HCT116 (cell line): ENCODE measurements at regions not wholly inside any gene's neighbourhood (a gene's known extent, or its start where the extent isn't known, plus 50 kb on each side); places are given as distances from the start of the nearest gene placed in this dataset.

Source experiments
- ATAC-seq: fragments of 200-7000 bp; cut with Tn5 transposase; 2 replicates; pipeline ENCODE4 v1.9.1; 2020; ENCODE audit warnings: mild to moderate bottlenecking, moderate library complexity
- BruUV-seq: library from RNA; stranded (reverse); fragments of 400-500 nt; replicated peaks from 2 replicates; lab custom pipeline; 2021; lab: Mats Ljungman, UMichigan
- CTCF ChIA-PET: fragments of 300-600 bp; sonication (Branson Sonifier 250); formaldehyde crosslinking; loops from one replicate; lab custom pipeline; 2021; ENCODE audit warnings: antibody characterized with exemption; lab: Charles Lee
- POLR2A ChIA-PET: fragments of 300-600, 350-600 bp; sonication (Branson Sonifier 250); formaldehyde crosslinking; loops from one replicate; lab custom pipeline; 2021; ENCODE audit warnings: antibody characterized with exemption; lab: Charles Lee
- RAD21 ChIA-PET, 2 experiments: fragments of 300-600 bp; sonication (Branson Sonifier 250); formaldehyde crosslinking; loops; one replicate each; lab custom pipeline; 2023; ENCODE audit warnings: low total read pairs in 2 of 2; ENCODE audit not compliant: uncharacterized antibody in 2 of 2, unreplicated experiment in 2 of 2, low non-redundant PET in 1 of 2; lab: Charles Lee
- DNase-seq: peaks from one replicate; pipeline ENCODE4 v3.0.0-alpha.2; 2010; ENCODE audit warnings: low read depth, low spot score
- H2AFZ ChIP-seq: fragments of 200-600 bp; shearing (Covaris generic), sonication (generic); 2 replicates; pipeline ENCODE4 v1.6.1; 2017; ENCODE audit warnings: low read depth, mixed run types, mixed read lengths, antibody characterized with exemption, low read length; ENCODE audit not compliant: poor library complexity, severe bottlenecking
- H3K27ac ChIP-seq: 2 replicates; pipeline ENCODE4 v1.5.1; 2012; ENCODE audit warnings: low read depth, low read length
- H3K27me3 ChIP-seq: fragments of 200-600 bp; sonication (generic); 2 replicates; pipeline ENCODE4 v1.6.1; 2016; ENCODE audit warnings: mixed run types, low read length, mixed read lengths; ENCODE audit not compliant: insufficient read depth
- H3K36me3 ChIP-seq, 2 experiments: fragments of 200-500 bp in 1 of 2; fragments of 200-600 bp in 1 of 2; sonication (Bioruptor generic) in 1 of 2; sonication (generic) in 1 of 2; 2 replicates each; pipeline versions ENCODE4 v1.5.1 to v1.6.1; 2014 to 2016; ENCODE audit warnings: low read length in 2 of 2, inconsistent platforms in 1 of 2, mixed read lengths in 1 of 2, mixed run types in 1 of 2; ENCODE audit not compliant: insufficient read depth in 2 of 2, control insufficient read depth in 1 of 2
- H3K4me1 ChIP-seq, 2 experiments: fragments of 200-600 bp in 1 of 2; sonication (generic) in 1 of 2; 2 replicates each; pipeline versions ENCODE4 v1.5.1 to v1.6.1; 2012 to 2017; ENCODE audit warnings: low read length in 2 of 2, inconsistent platforms in 1 of 2, mild to moderate bottlenecking in 1 of 2, mixed read lengths in 1 of 2, mixed run types in 1 of 2, moderate library complexity in 1 of 2; ENCODE audit not compliant: insufficient read depth in 2 of 2, control insufficient read depth in 1 of 2
- H3K4me2 ChIP-seq: fragments of 200-600 bp; sonication (generic); 2 replicates; pipeline ENCODE4 v1.6.1; 2017; ENCODE audit warnings: mixed run types, low read length, mixed read lengths
- H3K4me3 ChIP-seq, 2 experiments: fragments of 200-600 bp in 1 of 2; sonication (generic) in 1 of 2; replicated peaks in 1 of 2; 2 replicates each; pipeline ENCODE4 v1.5.1; 2011 to 2016; ENCODE audit warnings: low read length in 2 of 2, control low read depth in 1 of 2, low read depth in 1 of 2, mild to moderate bottlenecking in 1 of 2, mixed read lengths in 1 of 2, mixed run types in 1 of 2
- H3K79me2 ChIP-seq: fragments of 200-600 bp; sonication (generic); 2 replicates; pipeline ENCODE4 v1.6.1; 2017; ENCODE audit warnings: mild to moderate bottlenecking, mixed run types, low read length, moderate library complexity, mixed read lengths; ENCODE audit not compliant: insufficient read depth
- H3K9ac ChIP-seq: fragments of 200-600 bp; sonication (generic); 2 replicates; pipeline ENCODE4 v1.6.1; 2016; ENCODE audit warnings: low read length, mixed read lengths
- H3K9me2 ChIP-seq: fragments of 200-600 bp; sonication (generic), shearing (Covaris generic); 2 replicates; pipeline ENCODE4 v1.6.1; 2017; ENCODE audit warnings: mixed run types, mild to moderate bottlenecking, moderate library complexity; ENCODE audit not compliant: insufficient read depth
- H3K9me3 ChIP-seq, 2 experiments: fragments of 200-500 bp in 1 of 2; fragments of 200-600 bp in 1 of 2; sonication (Bioruptor generic) in 1 of 2; sonication (generic) in 1 of 2; 2 replicates each; pipeline ENCODE4 v1.6.1; 2014 to 2017; ENCODE audit warnings: low read length in 2 of 2, mixed read lengths in 2 of 2, inconsistent platforms in 1 of 2, low read depth in 1 of 2, mild to moderate bottlenecking in 1 of 2, mixed run types in 1 of 2, moderate library complexity in 1 of 2; ENCODE audit not compliant: control insufficient read depth in 1 of 2, insufficient read depth in 1 of 2
- H4K20me1 ChIP-seq: fragments of 200-600 bp; sonication (generic), shearing (Covaris generic); 2 replicates; pipeline ENCODE4 v1.6.1; 2017; ENCODE audit warnings: mixed run types, mild to moderate bottlenecking, moderate library complexity; ENCODE audit not compliant: insufficient read depth
- FOSL1 ChIP-seq: IDR thresholded peaks from 2 replicates; pipeline ENCODE4 v1.6.1; 2012; ENCODE audit warnings: low read depth
- POLR2A ChIP-seq: IDR thresholded peaks from 2 replicates; pipeline ENCODE4 v1.7.0; 2011; ENCODE audit warnings: borderline replicate concordance; ENCODE audit not compliant: insufficient read depth, insufficient read length; ENCODE audit errors: extremely low read depth
- RAD21 ChIP-seq: IDR thresholded peaks from 2 replicates; pipeline ENCODE4 v1.6.1; 2012; ENCODE audit warnings: low read depth, mild to moderate bottlenecking
- intact Hi-C: fragments of 100-400 bp; cut with micrococcal nuclease; formaldehyde crosslinking; loops from 2 replicates; pipeline ENCODE4 v1.10.0; 2022
- TF ChIP-seq, protein P1 (sequence below): IDR thresholded peaks from 2 replicates; pipeline ENCODE4 v1.6.1; 2012
- TF ChIP-seq, protein P2 (sequence below): IDR thresholded peaks from 2 replicates; pipeline ENCODE4 v1.6.1; 2012
- TF ChIP-seq, protein P3 (sequence below): IDR thresholded peaks from 2 replicates; pipeline ENCODE4 v1.6.1; 2011; ENCODE audit warnings: mild to moderate bottlenecking, low read length, moderate library complexity; ENCODE audit not compliant: insufficient replicate concordance; ENCODE audit errors: extremely low read depth

- TF ChIP-seq, protein P1, sequence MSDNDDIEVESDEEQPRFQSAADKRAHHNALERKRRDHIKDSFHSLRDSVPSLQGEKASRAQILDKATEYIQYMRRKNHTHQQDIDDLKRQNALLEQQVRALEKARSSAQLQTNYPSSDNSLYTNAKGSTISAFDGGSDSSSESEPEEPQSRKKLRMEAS: no peak
- TF ChIP-seq, protein P2, sequence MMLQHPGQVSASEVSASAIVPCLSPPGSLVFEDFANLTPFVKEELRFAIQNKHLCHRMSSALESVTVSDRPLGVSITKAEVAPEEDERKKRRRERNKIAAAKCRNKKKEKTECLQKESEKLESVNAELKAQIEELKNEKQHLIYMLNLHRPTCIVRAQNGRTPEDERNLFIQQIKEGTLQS: no peak
- TF ChIP-seq, protein P3, sequence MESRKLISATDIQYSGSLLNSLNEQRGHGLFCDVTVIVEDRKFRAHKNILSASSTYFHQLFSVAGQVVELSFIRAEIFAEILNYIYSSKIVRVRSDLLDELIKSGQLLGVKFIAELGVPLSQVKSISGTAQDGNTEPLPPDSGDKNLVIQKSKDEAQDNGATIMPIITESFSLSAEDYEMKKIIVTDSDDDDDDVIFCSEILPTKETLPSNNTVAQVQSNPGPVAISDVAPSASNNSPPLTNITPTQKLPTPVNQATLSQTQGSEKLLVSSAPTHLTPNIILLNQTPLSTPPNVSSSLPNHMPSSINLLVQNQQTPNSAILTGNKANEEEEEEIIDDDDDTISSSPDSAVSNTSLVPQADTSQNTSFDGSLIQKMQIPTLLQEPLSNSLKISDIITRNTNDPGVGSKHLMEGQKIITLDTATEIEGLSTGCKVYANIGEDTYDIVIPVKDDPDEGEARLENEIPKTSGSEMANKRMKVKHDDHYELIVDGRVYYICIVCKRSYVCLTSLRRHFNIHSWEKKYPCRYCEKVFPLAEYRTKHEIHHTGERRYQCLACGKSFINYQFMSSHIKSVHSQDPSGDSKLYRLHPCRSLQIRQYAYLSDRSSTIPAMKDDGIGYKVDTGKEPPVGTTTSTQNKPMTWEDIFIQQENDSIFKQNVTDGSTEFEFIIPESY: no peak
Observed at GRCh38 chr5:58071566-58071965, 388.3 kb downstream of the PLK2 start (continued).

- BruUV-seq: no TSS peak
Observed at GRCh38 chr5:58069846-58070245, 390.0 kb downstream of the PLK2 start.

More at GRCh38 chr5:58069846-58070245, 390.0 kb downstream of the PLK2 start:
- Histone ChIP-seq H3K27ac (no peak overlapping the region), H3K9me3 (no peaks in the 10 kb centered on the region), H2AFZ (no peak overlapping the region), H3K9ac (no peak overlapping the region), H3K4me3 (no peak overlapping the region), H3K27me3 (no peaks in the 10 kb centered on the region), H3K4me1 (no peaks in the 10 kb centered on the region), H3K36me3 (no peaks in the 10 kb centered on the region), H3K79me2 (no peaks in the 10 kb centered on the region), H3K9me2 (no peaks in the 10 kb centered on the region), H3K4me2 (no peak overlapping the region), H4K20me1 (no peaks in the 10 kb centered on the region)
- ChIA-PET CTCF (no interaction called here), POLR2A (no interaction called here), RAD21 (no interaction called here)
- intact Hi-C loops: no loop called here
- ATAC-seq: no peak
- no peak for DNase-seq
- TF ChIP-seq FOSL1: no peak
- TF ChIP-seq POLR2A: no peak
- TF ChIP-seq RAD21: no peak
